ENCODE measurements at regions not wholly inside any gene's neighbourhood (a gene's known extent, or its start where the extent isn't known, plus 50 kb on each side); places are given as distances from the start of the nearest gene placed in this dataset.

DNA sequence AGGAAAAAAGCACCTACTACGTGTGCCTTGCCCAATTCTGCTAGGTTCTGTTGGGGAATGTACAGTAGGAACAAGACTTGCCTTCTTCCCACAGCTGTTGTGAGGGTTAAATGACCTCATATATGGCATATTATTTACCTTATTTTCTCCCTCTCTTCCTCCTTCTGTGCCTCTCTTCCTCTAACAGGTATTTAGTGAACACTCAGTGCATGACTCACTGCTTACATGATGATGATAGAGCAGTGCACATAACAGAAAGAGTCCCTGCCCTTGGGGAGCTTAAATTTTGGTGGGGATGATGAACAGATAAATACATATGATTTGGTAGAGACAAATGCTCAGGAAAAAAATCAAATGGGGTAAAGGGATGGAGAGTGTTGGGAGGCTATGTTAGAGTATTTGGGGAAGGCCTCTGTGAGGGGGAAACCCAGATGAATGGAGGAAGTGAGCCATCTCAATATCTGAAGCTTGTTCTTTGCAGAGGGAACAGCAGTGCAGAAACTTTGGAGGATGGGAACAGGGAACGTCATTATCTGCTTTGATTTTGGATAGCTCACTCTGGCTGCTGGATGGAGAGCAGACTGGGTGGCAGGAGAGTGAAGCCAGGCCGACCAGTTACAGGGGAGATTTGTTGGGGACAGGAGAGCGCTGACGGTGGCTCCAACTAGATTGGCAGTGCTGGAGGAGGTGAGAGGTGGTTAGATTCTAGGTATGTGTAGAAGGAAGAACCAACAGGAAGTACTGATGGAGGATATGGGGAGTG is 95.5 kb upstream of the TENM4 start:
- Histone ChIP-seq H3K27ac (ENCODE audit: low read length) (no peak overlapping the region), H3K36me3 (ENCODE audit: low read depth, low read length) (no peaks in the 10 kb centered on the region), H3K4me1 (ENCODE audit: insufficient read depth, low read length) (no peaks in the 10 kb centered on the region), H3K4me2 (ENCODE audit: low read length) (no peak overlapping the region), H2AFZ (ENCODE audit: low read length) (no peak overlapping the region), H3K4me3 (ENCODE audit: low read length) (no peak overlapping the region), H3K9me2 (replicated peaks; ENCODE audit: low read length) (no peaks in the 10 kb centered on the region), H3K9ac (ENCODE audit: low read length) (no peak overlapping the region), H3F3A (ENCODE audit: low read length, unreplicated experiment) (no peaks in the 10 kb centered on the region), H4K20me1 (ENCODE audit: low read length) (no peaks in the 10 kb centered on the region), H3K9me3 (ENCODE audit: low read length) (no peaks in the 10 kb centered on the region), H3K27me3 (ENCODE audit: low read length) (no peaks in the 10 kb centered on the region), H3K79me2 (ENCODE audit: low read length) (no peaks in the 10 kb centered on the region)
- ChIA-PET POLR2A (ENCODE audit: unreplicated experiment) (no interaction called here), CTCF (no interaction called here)
- TF ChIP-seq EZH2 (IDR thresholded peaks at IDR 0.05; ENCODE audit: low read length, unreplicated experiment) (no peak), EZH2phosphoT487 (IDR thresholded peaks at IDR 0.05; ENCODE audit: borderline replicate concordance, low read length) (no peak)
- TF ChIP-seq, protein P1, sequence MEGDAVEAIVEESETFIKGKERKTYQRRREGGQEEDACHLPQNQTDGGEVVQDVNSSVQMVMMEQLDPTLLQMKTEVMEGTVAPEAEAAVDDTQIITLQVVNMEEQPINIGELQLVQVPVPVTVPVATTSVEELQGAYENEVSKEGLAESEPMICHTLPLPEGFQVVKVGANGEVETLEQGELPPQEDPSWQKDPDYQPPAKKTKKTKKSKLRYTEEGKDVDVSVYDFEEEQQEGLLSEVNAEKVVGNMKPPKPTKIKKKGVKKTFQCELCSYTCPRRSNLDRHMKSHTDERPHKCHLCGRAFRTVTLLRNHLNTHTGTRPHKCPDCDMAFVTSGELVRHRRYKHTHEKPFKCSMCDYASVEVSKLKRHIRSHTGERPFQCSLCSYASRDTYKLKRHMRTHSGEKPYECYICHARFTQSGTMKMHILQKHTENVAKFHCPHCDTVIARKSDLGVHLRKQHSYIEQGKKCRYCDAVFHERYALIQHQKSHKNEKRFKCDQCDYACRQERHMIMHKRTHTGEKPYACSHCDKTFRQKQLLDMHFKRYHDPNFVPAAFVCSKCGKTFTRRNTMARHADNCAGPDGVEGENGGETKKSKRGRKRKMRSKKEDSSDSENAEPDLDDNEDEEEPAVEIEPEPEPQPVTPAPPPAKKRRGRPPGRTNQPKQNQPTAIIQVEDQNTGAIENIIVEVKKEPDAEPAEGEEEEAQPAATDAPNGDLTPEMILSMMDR (conservative IDR thresholded peaks at IDR 0.05; ENCODE audit: low read depth, low read length): no peak
- DNase-seq (peak; percentile 9), ATAC-seq (no peak)
- intact Hi-C loops (cut with micrococcal nuclease): no loop called here
- BruUV-seq (replicated peaks): no TSS peak

DNA sequence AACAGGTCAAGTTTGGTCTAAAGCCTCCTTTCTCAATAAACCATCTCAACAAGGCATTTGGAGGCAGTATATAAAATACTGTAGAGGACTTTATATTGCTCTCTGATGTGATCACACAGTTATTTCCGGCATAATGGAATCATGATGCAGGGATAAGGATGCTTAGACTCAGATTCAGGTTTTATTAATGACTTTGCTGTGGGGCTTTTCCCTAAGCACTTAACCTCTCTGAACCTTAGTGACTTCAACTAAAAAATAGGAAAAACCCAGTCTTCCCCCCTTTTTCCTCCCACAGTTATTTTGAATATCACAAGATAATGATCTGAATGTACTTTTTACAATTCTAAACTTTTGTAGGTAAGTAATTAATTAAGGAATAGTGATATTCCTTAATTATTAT is 94.8 kb upstream of the TENM4 start:
- Histone ChIP-seq H3K27me3 (ENCODE audit: low read length) (no peaks in the 10 kb centered on the region), H3K4me2 (ENCODE audit: low read length) (no peak overlapping the region), H3K9ac (ENCODE audit: low read length) (no peak overlapping the region), H3K4me3 (ENCODE audit: low read length) (no peak overlapping the region), H3K79me2 (ENCODE audit: low read length) (no peaks in the 10 kb centered on the region), H4K20me1 (ENCODE audit: low read length) (no peaks in the 10 kb centered on the region), H3K9me3 (ENCODE audit: low read length) (no peaks in the 10 kb centered on the region), H3K4me1 (ENCODE audit: insufficient read depth, low read length) (no peaks in the 10 kb centered on the region), H3K27ac (ENCODE audit: low read length) (no peak overlapping the region), H3K9me2 (replicated peaks; ENCODE audit: low read length) (no peaks in the 10 kb centered on the region), H3K36me3 (ENCODE audit: low read depth, low read length) (no peaks in the 10 kb centered on the region), H3F3A (ENCODE audit: low read length, unreplicated experiment) (no peaks in the 10 kb centered on the region), H2AFZ (ENCODE audit: low read length) (no peak overlapping the region)
- POLR2A ChIA-PET (ENCODE audit: unreplicated experiment): no interaction called here
- no TSS peak for BruUV-seq (replicated peaks)
- intact Hi-C loops (cut with micrococcal nuclease): no loop called here
- TF ChIP-seq EZH2phosphoT487 (IDR thresholded peaks at IDR 0.05; ENCODE audit: borderline replicate concordance, low read length): no peak
- no peak for TF ChIP-seq EZH2 (IDR thresholded peaks at IDR 0.05; ENCODE audit: low read length, unreplicated experiment)
- TF ChIP-seq, protein P1 (conservative IDR thresholded peaks at IDR 0.05; ENCODE audit: low read depth, low read length): no peak
- CTCF ChIA-PET: no interaction called here
- ATAC-seq (no peak), DNase-seq (no peak)

DNA sequence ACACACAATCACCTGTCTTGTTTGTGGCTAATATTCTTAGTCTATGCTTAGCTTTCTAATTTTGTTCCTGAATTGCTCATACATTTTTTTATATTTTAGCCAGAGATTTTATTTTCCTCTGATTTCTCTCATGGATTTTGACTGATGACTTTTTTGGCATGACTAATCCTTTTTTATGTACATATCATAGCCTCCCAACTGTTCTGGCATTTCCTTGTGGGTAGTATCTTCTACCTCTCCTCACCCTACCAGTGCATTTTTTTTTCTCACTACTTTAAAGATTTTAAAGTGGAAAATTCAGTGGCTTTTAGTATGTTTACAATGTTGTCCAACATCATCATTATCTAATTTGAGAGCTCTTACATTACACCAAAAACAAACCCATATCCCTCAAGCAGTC is 84.4 kb upstream of the TENM4 start:
- ChIA-PET POLR2A (ENCODE audit: unreplicated experiment) (no interaction called here), CTCF (no interaction called here)
- DNase-seq (peak; percentile 21), ATAC-seq (no peak)
- Histone ChIP-seq H3K27me3 (ENCODE audit: low read length) (0 out of 2 replicates have a peak, but pooled peaks cover 3% of the 10 kb centered on the region), H3K9me2 (replicated peaks; ENCODE audit: low read length) (no peaks in the 10 kb centered on the region), H2AFZ (ENCODE audit: low read length) (no peak overlapping the region), H3K9me3 (ENCODE audit: low read length) (peaks cover 9% of the 10 kb centered on the region; the same call in 1 of the 2 replicates), H3F3A (ENCODE audit: low read length, unreplicated experiment) (no peaks in the 10 kb centered on the region), H3K27ac (ENCODE audit: low read length) (no peak overlapping the region), H3K4me1 (ENCODE audit: insufficient read depth, low read length) (no peaks in the 10 kb centered on the region), H4K20me1 (ENCODE audit: low read length) (no peaks in the 10 kb centered on the region), H3K9ac (ENCODE audit: low read length) (no peak overlapping the region), H3K79me2 (ENCODE audit: low read length) (no peaks in the 10 kb centered on the region), H3K4me3 (ENCODE audit: low read length) (no peak overlapping the region), H3K4me2 (ENCODE audit: low read length) (no peak overlapping the region), H3K36me3 (ENCODE audit: low read depth, low read length) (no peaks in the 10 kb centered on the region)
- intact Hi-C loops (cut with micrococcal nuclease): no loop called here
- TF ChIP-seq EZH2phosphoT487 (IDR thresholded peaks at IDR 0.05; ENCODE audit: borderline replicate concordance, low read length): no peak
- TF ChIP-seq EZH2 (IDR thresholded peaks at IDR 0.05; ENCODE audit: low read length, unreplicated experiment): no peak
- TF ChIP-seq, protein P1 (conservative IDR thresholded peaks at IDR 0.05; ENCODE audit: low read depth, low read length): no peak
- BruUV-seq (replicated peaks): no TSS peak

Measured in PC-3 (cell line).